Parathyroid adenoma (tissue), 2 donors: ENCODE measurements at regions not wholly inside any gene's neighbourhood (a gene's known extent, or its start where the extent isn't known, plus 50 kb on each side); places are given as distances from the start of the nearest gene placed in this dataset.

Experiments
- H2AFZ ChIP-seq: fragments of 300-600 bp; sonication (generic); one replicate; pipeline ENCODE4 v1.7.0; 2017; ENCODE audit warnings: antibody characterized with exemption, mild to moderate bottlenecking
- H3K27ac ChIP-seq: fragments of 300-600 bp; sonication (generic); one replicate; pipeline ENCODE4 v1.7.0; 2017
- H3K27me3 ChIP-seq: fragments of 300-600 bp; sonication (generic); one replicate; pipeline ENCODE4 v1.7.0; 2017; ENCODE audit warnings: low read length; ENCODE audit not compliant: control insufficient read depth, insufficient read depth
- H3K36me3 ChIP-seq: fragments of 300-600 bp; sonication (generic); one replicate; pipeline ENCODE4 v1.7.0; 2017; ENCODE audit warnings: low read length; ENCODE audit not compliant: control insufficient read depth, insufficient read depth
- H3K4me1 ChIP-seq: fragments of 300-600 bp; sonication (generic); one replicate; pipeline ENCODE4 v1.7.0; 2017; ENCODE audit warnings: control low read depth
- H3K4me2 ChIP-seq: fragments of 300-600 bp; sonication (generic); one replicate; pipeline ENCODE4 v1.7.0; 2017; ENCODE audit warnings: low read length
- H3K4me3 ChIP-seq: fragments of 300-600 bp; sonication (generic); one replicate; pipeline ENCODE4 v1.7.0; 2017; ENCODE audit warnings: low read depth, low read length
- H3K79me2 ChIP-seq: fragments of 300-600 bp; sonication (generic); one replicate; pipeline ENCODE4 v1.7.0; 2017; ENCODE audit warnings: control low read depth
- H3K9ac ChIP-seq: fragments of 300-600 bp; sonication (generic); one replicate; pipeline ENCODE4 v1.7.0; 2017; ENCODE audit warnings: mild to moderate bottlenecking
- H3K9me3 ChIP-seq: fragments of 300-600 bp; sonication (generic); one replicate; pipeline ENCODE4 v1.7.0; 2017; ENCODE audit warnings: low read length; ENCODE audit not compliant: control insufficient read depth
- CTCF ChIP-seq: fragments of 300-600 bp; sonication (generic); IDR thresholded peaks from one replicate; pipeline ENCODE4 v1.7.0; 2017; ENCODE audit warnings: antibody characterized with exemption, mild to moderate bottlenecking
- donor health status: primary hyperparathyroidism.

- Histone ChIP-seq H3K4me2 (no peak overlapping the region), H3K36me3 (no peaks in the 10 kb centered on the region), H3K9ac (no peak overlapping the region), H2AFZ (no peak overlapping the region), H3K4me3 (no peak overlapping the region), H3K9me3 (no peaks in the 10 kb centered on the region), H3K79me2 (no peaks in the 10 kb centered on the region), H3K27me3 (no peaks in the 10 kb centered on the region), H3K4me1 (no peaks in the 10 kb centered on the region), H3K27ac (no peak overlapping the region)
- TF ChIP-seq CTCF = no peak
Observed at GRCh38 chrX:140172401-140172800, 207.1 kb upstream of the CXorf66 start.

GRCh38 chrX:140167551-140167950 is 202.2 kb upstream of the CXorf66 start:
- Histone ChIP-seq H3K27me3 (no peaks in the 10 kb centered on the region), H3K4me3 (no peak overlapping the region), H3K27ac (no peak overlapping the region), H2AFZ (no peak overlapping the region), H3K79me2 (no peaks in the 10 kb centered on the region), H3K4me2 (no peak overlapping the region), H3K36me3 (no peaks in the 10 kb centered on the region), H3K4me1 (no peaks in the 10 kb centered on the region), H3K9me3 (no peaks in the 10 kb centered on the region), H3K9ac (no peak overlapping the region)
- no peak for TF ChIP-seq CTCF

GRCh38 chrX:140165849-140166248 is 200.5 kb upstream of the CXorf66 start:
- no peak overlapping the region for H3K4me3 ChIP-seq
- no peak for TF ChIP-seq CTCF

GRCh38 chrX:140164391-140164790 is 199.1 kb upstream of the CXorf66 start:
- Histone ChIP-seq H3K4me1 (no peaks in the 10 kb centered on the region), H3K79me2 (no peaks in the 10 kb centered on the region), H3K9me3 (no peaks in the 10 kb centered on the region), H3K27ac (no peak overlapping the region), H3K4me3 (no peak overlapping the region), H3K9ac (no peak overlapping the region), H3K36me3 (no peaks in the 10 kb centered on the region), H3K27me3 (no peaks in the 10 kb centered on the region), H2AFZ (no peak overlapping the region), H3K4me2 (no peak overlapping the region)
- no peak for TF ChIP-seq CTCF

More at GRCh38 chrX:140165849-140166248, 200.5 kb upstream of the CXorf66 start:
- Histone ChIP-seq H3K27me3 (no peaks in the 10 kb centered on the region), H3K9ac (no peak overlapping the region), H3K36me3 (no peaks in the 10 kb centered on the region), H3K27ac (no peak overlapping the region), H3K4me2 (no peak overlapping the region), H3K4me1 (no peaks in the 10 kb centered on the region), H3K9me3 (no peaks in the 10 kb centered on the region), H3K79me2 (no peaks in the 10 kb centered on the region), H2AFZ (no peak overlapping the region)

- H3K4me2 ChIP-seq = no peak overlapping the region
- H3K79me2 ChIP-seq = no peaks in the 10 kb centered on the region
- no peak overlapping the region for H3K4me3 ChIP-seq
- no peaks in the 10 kb centered on the region for H3K27me3 ChIP-seq
- H2AFZ ChIP-seq = no peak overlapping the region
- H3K9me3 ChIP-seq = no peaks in the 10 kb centered on the region
- H3K4me1 ChIP-seq = no peaks in the 10 kb centered on the region
- no peak for TF ChIP-seq CTCF
- no peak overlapping the region for H3K27ac ChIP-seq
- no peak overlapping the region for H3K9ac ChIP-seq
- no peaks in the 10 kb centered on the region for H3K36me3 ChIP-seq
Observed at GRCh38 chrX:140163371-140164159, 198.2 kb upstream of the CXorf66 start.
